ENCODE measurements at regions not wholly inside any gene's neighbourhood (a gene's known extent, or its start where the extent isn't known, plus 50 kb on each side); places are given as distances from the start of the nearest gene placed in this dataset.

DNA sequence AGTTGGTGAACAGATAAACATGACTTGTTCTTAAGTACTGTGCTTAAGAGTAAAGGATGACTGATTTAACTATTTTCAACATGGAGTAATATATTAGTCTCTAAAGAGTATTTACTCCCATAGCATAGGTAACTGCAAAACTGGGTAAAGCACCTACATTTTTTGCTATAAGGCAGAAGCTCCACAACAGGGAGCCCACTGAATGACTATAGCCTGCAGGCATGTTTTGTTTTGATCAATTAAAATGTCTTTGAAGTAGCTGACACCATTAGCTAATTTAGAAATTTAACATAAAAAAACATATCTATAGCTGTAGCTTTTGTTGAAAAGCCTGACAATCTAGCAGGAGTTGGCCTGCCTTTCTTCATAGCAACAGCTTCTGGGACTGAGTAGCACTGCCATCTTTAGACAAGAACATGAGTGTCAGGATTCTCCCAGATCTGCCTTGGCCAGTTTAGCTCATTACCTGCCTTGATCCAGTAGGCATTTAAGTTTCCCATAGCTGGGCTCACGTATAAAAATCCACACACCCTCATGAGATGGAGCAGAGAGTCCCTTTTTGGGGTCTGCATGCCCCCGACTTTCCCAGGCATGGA is 1935.1 kb upstream of the PIK3C3 start:
- TF ChIP-seq, protein P1, sequence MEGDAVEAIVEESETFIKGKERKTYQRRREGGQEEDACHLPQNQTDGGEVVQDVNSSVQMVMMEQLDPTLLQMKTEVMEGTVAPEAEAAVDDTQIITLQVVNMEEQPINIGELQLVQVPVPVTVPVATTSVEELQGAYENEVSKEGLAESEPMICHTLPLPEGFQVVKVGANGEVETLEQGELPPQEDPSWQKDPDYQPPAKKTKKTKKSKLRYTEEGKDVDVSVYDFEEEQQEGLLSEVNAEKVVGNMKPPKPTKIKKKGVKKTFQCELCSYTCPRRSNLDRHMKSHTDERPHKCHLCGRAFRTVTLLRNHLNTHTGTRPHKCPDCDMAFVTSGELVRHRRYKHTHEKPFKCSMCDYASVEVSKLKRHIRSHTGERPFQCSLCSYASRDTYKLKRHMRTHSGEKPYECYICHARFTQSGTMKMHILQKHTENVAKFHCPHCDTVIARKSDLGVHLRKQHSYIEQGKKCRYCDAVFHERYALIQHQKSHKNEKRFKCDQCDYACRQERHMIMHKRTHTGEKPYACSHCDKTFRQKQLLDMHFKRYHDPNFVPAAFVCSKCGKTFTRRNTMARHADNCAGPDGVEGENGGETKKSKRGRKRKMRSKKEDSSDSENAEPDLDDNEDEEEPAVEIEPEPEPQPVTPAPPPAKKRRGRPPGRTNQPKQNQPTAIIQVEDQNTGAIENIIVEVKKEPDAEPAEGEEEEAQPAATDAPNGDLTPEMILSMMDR (IDR thresholded peaks at IDR 0.05; ENCODE audit: extremely low read depth, insufficient read depth, missing control alignments), result no peak
- no peak for DNase-seq (ENCODE audit: low spot score)
- in situ Hi-C loops (cut with MboI; ENCODE audit: low pct_unique_long_range_greater_than_20kb, low sequenced_read_pairs, unreplicated experiment), result no loop called here

DNA sequence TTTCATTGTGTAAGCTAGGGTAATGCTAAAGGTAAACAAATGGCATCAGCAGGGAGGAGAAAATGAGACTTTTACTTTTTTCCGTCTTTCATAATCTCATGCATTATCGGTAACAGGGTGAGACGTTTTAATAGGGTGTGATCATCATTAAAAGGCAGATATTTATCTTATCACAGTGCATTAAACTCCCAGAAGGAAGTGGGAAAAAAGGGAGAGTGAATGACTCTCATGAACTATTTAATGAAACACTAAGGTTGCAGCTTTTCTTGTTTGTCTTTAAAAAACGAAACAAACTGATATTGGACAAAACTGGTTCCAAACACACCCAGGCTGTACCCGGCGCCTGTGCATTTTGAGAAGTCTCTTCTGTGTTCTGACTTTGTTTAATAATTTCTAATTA is 1936.8 kb upstream of the PIK3C3 start:
- TF ChIP-seq, protein P1 (IDR thresholded peaks at IDR 0.05; ENCODE audit: extremely low read depth, insufficient read depth, missing control alignments), result no peak
- in situ Hi-C loops (cut with MboI; ENCODE audit: low pct_unique_long_range_greater_than_20kb, low sequenced_read_pairs, unreplicated experiment), result no loop called here
- DNase-seq (ENCODE audit: low spot score), result no peak

DNA sequence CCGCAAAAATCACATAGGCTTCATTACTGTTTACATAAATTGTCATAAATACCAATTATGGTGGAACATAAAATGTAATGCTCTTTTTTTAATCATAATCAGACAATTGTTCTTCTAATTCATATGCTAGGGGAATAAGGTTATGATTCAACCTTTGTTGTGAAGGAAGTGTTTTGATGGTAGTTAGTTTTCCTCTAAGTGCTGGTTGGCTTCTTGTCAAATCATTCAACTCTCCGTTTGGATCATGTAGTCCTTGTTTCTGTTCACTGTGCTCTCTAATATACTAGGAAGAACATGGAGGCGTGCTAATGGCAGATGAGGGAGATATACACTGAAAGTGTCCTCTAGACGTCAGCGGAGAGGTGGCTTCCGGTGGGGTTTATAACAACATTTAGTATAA is 1938.0 kb upstream of the PIK3C3 start:
- in situ Hi-C loops (cut with MboI; ENCODE audit: low pct_unique_long_range_greater_than_20kb, low sequenced_read_pairs, unreplicated experiment), result no loop called here
- TF ChIP-seq, protein P1 (IDR thresholded peaks at IDR 0.05; ENCODE audit: extremely low read depth, insufficient read depth, missing control alignments), result no peak
- DNase-seq (ENCODE audit: low spot score), result no peak

DNA sequence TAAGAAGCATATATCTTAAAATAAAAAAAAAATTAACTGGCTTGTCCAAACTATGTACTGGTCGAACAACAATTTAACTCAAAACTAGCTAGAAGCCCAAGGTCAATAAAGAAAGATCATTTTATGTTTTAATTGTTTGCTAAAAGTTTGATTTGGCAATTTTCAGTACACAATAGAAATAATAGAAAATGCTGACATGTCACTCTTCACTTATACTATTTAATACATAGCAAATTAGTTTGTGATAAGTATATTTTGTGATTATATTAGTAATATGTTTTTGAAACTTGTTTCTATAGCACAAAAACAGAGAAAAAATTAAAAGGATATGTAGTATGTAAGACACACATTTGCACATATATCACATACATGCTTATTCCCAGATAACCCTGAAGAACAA is 1938.6 kb upstream of the PIK3C3 start:
- in situ Hi-C loops (cut with MboI; ENCODE audit: low pct_unique_long_range_greater_than_20kb, low sequenced_read_pairs, unreplicated experiment), result no loop called here
- TF ChIP-seq, protein P1 (IDR thresholded peaks at IDR 0.05; ENCODE audit: extremely low read depth, insufficient read depth, missing control alignments), result no peak
- no peak for DNase-seq (ENCODE audit: low spot score)

DNA sequence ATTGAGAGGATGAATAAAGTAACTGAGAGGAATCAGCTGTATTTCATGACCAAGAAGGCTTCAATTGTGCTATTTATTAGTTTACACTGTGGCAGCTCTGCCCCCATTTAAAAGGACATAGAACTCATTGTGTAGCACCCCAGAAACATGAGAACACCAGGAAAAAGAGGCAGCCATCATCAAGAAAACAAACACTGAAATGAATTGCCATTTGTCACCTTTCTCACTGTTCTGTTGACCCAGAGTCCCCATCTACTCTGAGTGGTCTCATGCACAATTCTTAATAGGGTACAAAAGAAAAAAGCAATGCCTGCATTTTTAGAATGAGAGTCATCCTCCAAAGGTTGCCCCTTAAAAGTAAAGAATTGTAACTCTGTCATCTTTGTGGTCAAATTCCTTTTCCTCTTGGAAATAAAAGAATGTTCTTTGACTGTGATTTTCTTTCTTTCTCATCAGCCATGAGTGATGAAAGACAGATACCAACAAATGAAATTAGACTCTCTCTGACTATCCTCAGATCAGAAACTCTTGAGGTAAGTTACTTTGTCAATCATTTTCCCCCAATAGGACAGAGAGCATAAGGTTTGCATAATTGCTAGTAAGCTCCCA is 1941.9 kb upstream of the PIK3C3 start:
- TF ChIP-seq, protein P1 (IDR thresholded peaks at IDR 0.05; ENCODE audit: extremely low read depth, insufficient read depth, missing control alignments), result no peak
- DNase-seq (ENCODE audit: low spot score), result no peak
- in situ Hi-C loops (cut with MboI; ENCODE audit: low pct_unique_long_range_greater_than_20kb, low sequenced_read_pairs, unreplicated experiment), result no loop called here

DNA sequence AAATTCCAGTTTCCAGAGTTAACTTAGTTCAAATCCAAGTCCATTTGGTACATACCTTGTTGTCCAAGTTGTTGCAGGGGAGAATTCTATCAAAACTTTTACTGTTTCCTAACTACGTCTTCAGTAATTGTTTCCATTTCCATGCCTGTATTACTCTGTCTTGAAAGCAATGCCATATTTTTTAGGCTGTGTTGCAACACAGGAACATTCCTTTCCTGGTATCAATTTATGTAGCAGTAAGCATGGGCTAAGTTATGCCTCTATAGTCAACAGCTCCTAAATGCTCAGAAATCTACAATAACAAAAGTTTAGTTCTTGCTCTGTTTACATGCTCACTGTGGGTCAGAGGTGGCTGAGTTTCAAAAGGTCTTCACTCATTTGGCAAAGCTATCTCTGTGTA is 1943.8 kb upstream of the PIK3C3 start:
- in situ Hi-C loops (cut with MboI; ENCODE audit: low pct_unique_long_range_greater_than_20kb, low sequenced_read_pairs, unreplicated experiment), result no loop called here
- TF ChIP-seq, protein P1 (IDR thresholded peaks at IDR 0.05; ENCODE audit: extremely low read depth, insufficient read depth, missing control alignments), result no peak
- no peak for DNase-seq (ENCODE audit: low spot score)
